Activated CD8-positive, alpha-beta T cell treated with anti-CD3 and anti-CD28 coated beads, Interleukin-2, amount 10 ng/mL, durations not matched to agents 7 days and 5 days (primary cell): ENCODE measurements at regions not wholly inside any gene's neighbourhood (a gene's known extent, or its start where the extent isn't known, plus 50 kb on each side); places are given as distances from the start of the nearest gene placed in this dataset.

Source experiments
- ATAC-seq: fragments of 150-1000 bp; cut with Tn5 transposase; one replicate; pipeline ENCODE4 v1.10.0; 2021; ENCODE audit warnings: moderate library complexity
- CTCF ChIA-PET: fragments of 350-600 bp; sonication (Branson Sonifier 250); formaldehyde crosslinking; loops from one replicate; lab custom pipeline; 2021; ENCODE audit warnings: antibody characterized with exemption; lab: Charles Lee
- POLR2A ChIA-PET: fragments of 350-600 bp; sonication (Branson Sonifier 250); formaldehyde crosslinking; loops from one replicate; lab custom pipeline; 2021; ENCODE audit warnings: antibody characterized with exemption; lab: Charles Lee
- DNase-seq: peaks from one replicate; pipeline ENCODE4 v3.0.0-alpha.2; 2020
- H3K27ac Mint-ChIP-seq: one replicate; pipeline ENCODE4 v1.8.0; 2021; ENCODE audit warnings: mild to moderate bottlenecking, mixed read lengths
- H3K27me3 Mint-ChIP-seq: one replicate; pipeline ENCODE4 v1.8.0; 2021; ENCODE audit warnings: low read depth, mixed read lengths
- H3K36me3 Mint-ChIP-seq: one replicate; pipeline ENCODE4 v1.8.0; 2021; ENCODE audit warnings: low read depth, mixed read lengths
- H3K4me1 Mint-ChIP-seq: one replicate; pipeline ENCODE4 v1.8.0; 2021; ENCODE audit warnings: low read depth, mixed read lengths
- H3K4me3 Mint-ChIP-seq: one replicate; pipeline ENCODE4 v1.8.0; 2021; ENCODE audit warnings: mild to moderate bottlenecking, mixed read lengths
- H3K9me3 Mint-ChIP-seq: one replicate; pipeline ENCODE4 v1.8.0; 2022; ENCODE audit warnings: mixed read lengths; ENCODE audit not compliant: insufficient read depth

DNA sequence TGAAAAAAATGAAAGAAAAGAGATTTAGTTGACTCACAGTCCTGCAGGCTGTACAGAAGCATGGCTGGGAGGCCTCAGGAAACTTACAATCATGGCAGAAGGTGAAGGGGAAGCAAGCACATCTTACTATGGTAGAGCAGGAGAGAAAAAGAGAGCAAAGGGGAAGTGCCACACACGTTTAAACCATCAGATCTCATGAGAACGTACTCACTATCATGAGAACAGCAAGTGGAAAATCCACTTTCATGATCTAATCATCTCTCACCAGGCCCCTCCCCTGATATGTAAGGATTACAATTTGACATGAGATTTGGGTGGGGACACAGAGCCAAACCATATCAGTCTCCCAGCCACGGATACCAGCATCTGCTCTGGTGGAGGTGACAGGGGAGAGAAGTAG is 50.8 kb upstream of the CPOX start:
- no peak for DNase-seq
- POLR2A ChIA-PET = no interaction called here
- Mint-ChIP-seq H3K9me3 (no peaks in the 10 kb centered on the region), H3K27ac (no peak overlapping the region), H3K4me3 (no peak overlapping the region), H3K4me1 (no peaks in the 10 kb centered on the region), H3K36me3 (no peaks in the 10 kb centered on the region), H3K27me3 (peaks cover 11% of the 10 kb centered on the region)
- CTCF ChIA-PET = no interaction called here
- ATAC-seq = no peak

- H3K4me1 Mint-ChIP-seq = no peaks in the 10 kb centered on the region
- ATAC-seq (no peak), DNase-seq (no peak)
- H3K27me3 Mint-ChIP-seq = peaks cover 8% of the 10 kb centered on the region
- CTCF ChIA-PET = interaction anchor here (1.1 to 1.6 kb wide), 2 partner anchors 12 to 43 kb away, joined by 4 to 5 read pairs; no protein-coding TSS in a partner anchor
- H3K4me3 Mint-ChIP-seq = no peak overlapping the region
- no peaks in the 10 kb centered on the region for H3K36me3 Mint-ChIP-seq
- H3K9me3 Mint-ChIP-seq = no peaks in the 10 kb centered on the region
- no peak overlapping the region for H3K27ac Mint-ChIP-seq
- POLR2A ChIA-PET = no interaction called here
These were observed 51.6 kb upstream of the CPOX start for GRCh38 chr3:98645039-98645438.

DNA sequence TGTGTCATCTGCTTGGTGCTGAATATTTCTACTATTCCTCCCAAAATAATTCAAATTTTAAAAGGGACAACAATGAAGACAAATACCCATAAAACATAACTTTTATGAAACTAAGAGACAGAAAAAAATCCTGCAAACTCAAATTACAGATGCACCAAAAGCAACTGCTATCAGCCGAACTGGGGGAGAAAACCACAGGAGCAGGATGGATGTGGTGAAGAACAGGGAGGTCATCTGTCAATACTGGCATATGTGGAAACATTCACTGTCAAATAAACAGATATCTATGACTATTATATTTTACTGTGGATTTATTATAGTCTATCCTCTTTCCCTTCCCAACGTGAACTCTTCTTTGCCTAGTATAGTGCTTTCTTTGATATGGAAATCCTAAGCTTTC is 53.3 kb upstream of the CPOX start:
- no peak overlapping the region for H3K4me3 Mint-ChIP-seq
- H3K27ac Mint-ChIP-seq = no peak overlapping the region
- no peaks in the 10 kb centered on the region for H3K4me1 Mint-ChIP-seq
- ChIA-PET CTCF (interaction anchor here (1.2 kb wide), 1 partner anchor 11 kb away, joined by 4 read pairs; no protein-coding TSS in a partner anchor), POLR2A (no interaction called here)
- no peaks in the 10 kb centered on the region for H3K36me3 Mint-ChIP-seq
- H3K9me3 Mint-ChIP-seq = no peaks in the 10 kb centered on the region
- H3K27me3 Mint-ChIP-seq = peaks cover under 1% of the 10 kb centered on the region
- ATAC-seq (no peak), DNase-seq (no peak)

- H3K36me3 Mint-ChIP-seq = no peaks in the 10 kb centered on the region
- ATAC-seq (no peak), DNase-seq (no peak)
- H3K9me3 Mint-ChIP-seq = no peaks in the 10 kb centered on the region
- no peaks in the 10 kb centered on the region for H3K4me1 Mint-ChIP-seq
- H3K4me3 Mint-ChIP-seq = no peak overlapping the region
- no peak overlapping the region for H3K27ac Mint-ChIP-seq
- CTCF ChIA-PET = interaction anchor here (1.2 kb wide), 1 partner anchor 10 kb away, joined by 4 read pairs; no protein-coding TSS in a partner anchor
- H3K27me3 Mint-ChIP-seq = no peaks in the 10 kb centered on the region
- POLR2A ChIA-PET = no interaction called here
These were observed 53.8 kb upstream of the CPOX start for GRCh38 chr3:98647197-98647596.

GRCh38 chr3:98650971-98651779 is 57.8 kb upstream of the CPOX start:
- H3K4me3 Mint-ChIP-seq = no peak overlapping the region
- no peaks in the 10 kb centered on the region for H3K27me3 Mint-ChIP-seq
- H3K9me3 Mint-ChIP-seq = no peaks in the 10 kb centered on the region
- no peaks in the 10 kb centered on the region for H3K4me1 Mint-ChIP-seq
- ATAC-seq (no peak), DNase-seq (no peak)
- POLR2A ChIA-PET = no interaction called here
- no peaks in the 10 kb centered on the region for H3K36me3 Mint-ChIP-seq
- CTCF ChIA-PET = interaction anchor here (1.0 kb wide), 1 partner anchor 49 kb away, joined by 4 read pairs; no protein-coding TSS in a partner anchor
- H3K27ac Mint-ChIP-seq = no peak overlapping the region

DNA sequence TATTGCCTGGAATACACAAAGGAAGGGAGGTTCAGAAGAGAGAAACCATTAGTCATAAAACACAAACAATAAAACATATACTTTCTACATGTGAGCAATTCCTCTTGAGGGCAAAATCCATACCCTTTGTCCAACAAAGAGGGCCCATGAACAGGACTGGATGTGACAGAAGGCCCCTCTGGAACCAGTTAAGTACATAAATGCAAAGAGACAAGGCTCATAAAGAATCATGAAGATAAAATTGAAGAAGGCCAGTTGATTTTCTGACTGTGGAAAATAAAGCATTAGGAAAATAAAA is 58.3 kb upstream of the CPOX start:
- Mint-ChIP-seq H3K27ac (no peak overlapping the region), H3K27me3 (no peaks in the 10 kb centered on the region), H3K9me3 (no peaks in the 10 kb centered on the region), H3K4me1 (no peaks in the 10 kb centered on the region), H3K4me3 (no peak overlapping the region), H3K36me3 (no peaks in the 10 kb centered on the region)
- POLR2A ChIA-PET = no interaction called here
- DNase-seq (no peak), ATAC-seq (no peak)
- CTCF ChIA-PET = interaction anchor here (1.0 kb wide), 1 partner anchor 49 kb away, joined by 4 read pairs; no protein-coding TSS in a partner anchor

DNA sequence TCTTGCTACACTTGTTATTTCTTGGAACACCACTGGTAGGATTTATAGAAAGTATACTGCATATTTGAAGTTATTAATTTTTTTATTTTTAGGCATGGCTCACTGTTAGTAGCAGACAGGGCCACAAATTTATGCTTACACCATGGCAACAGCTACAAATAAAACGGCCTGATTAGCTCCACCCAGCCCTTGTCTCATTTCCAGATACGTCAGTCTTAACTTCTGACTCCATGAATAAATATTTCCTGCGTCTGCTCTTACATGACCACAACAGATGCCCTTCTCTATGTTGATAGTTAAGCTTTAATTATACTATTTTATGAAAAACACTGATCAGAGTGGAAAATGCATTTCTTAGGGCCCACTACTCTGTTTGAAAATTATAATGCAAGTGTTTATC is 62.3 kb upstream of the CPOX start:
- Mint-ChIP-seq H3K27me3 (peaks cover 26% of the 10 kb centered on the region), H3K4me3 (no peak overlapping the region), H3K4me1 (peaks cover 3% of the 10 kb centered on the region), H3K9me3 (no peaks in the 10 kb centered on the region), H3K27ac (no peak overlapping the region), H3K36me3 (no peaks in the 10 kb centered on the region)
- CTCF ChIA-PET = no interaction called here
- ATAC-seq (no peak), DNase-seq (no peak)
- POLR2A ChIA-PET = no interaction called here

- ATAC-seq (peak; percentile 92), DNase-seq (peak; percentile 64)
- Mint-ChIP-seq H3K36me3 (no peaks in the 10 kb centered on the region), H3K27ac (no peak overlapping the region), H3K27me3 (peaks cover 26% of the 10 kb centered on the region), H3K4me3 (no peak overlapping the region), H3K9me3 (no peaks in the 10 kb centered on the region), H3K4me1 (peaks cover 3% of the 10 kb centered on the region)
- ChIA-PET POLR2A (no interaction called here), CTCF (interaction anchor here (0.7 to 1.9 kb wide), 15 partner anchors 9 to 617 kb away, joined by 3 to 15 read pairs (median 4); partner anchors contain the start of gene CPOX)
These were observed 64.0 kb upstream of the CPOX start for GRCh38 chr3:98657457-98657856.

GRCh38 chr3:98662699-98663098 is 69.3 kb upstream of the CPOX start:
- ChIA-PET CTCF (no interaction called here), POLR2A (no interaction called here)
- DNase-seq (no peak), ATAC-seq (no peak)
- Mint-ChIP-seq H3K4me1 (no peaks in the 10 kb centered on the region), H3K9me3 (no peaks in the 10 kb centered on the region), H3K27ac (no peak overlapping the region), H3K36me3 (no peaks in the 10 kb centered on the region), H3K27me3 (peaks cover 25% of the 10 kb centered on the region), H3K4me3 (no peak overlapping the region)

GRCh38 chr3:98670020-98670419 is 76.6 kb upstream of the CPOX start:
- H3K4me1 Mint-ChIP-seq = no peaks in the 10 kb centered on the region
- no peak overlapping the region for H3K27ac Mint-ChIP-seq
- no peaks in the 10 kb centered on the region for H3K9me3 Mint-ChIP-seq
- H3K4me3 Mint-ChIP-seq = no peak overlapping the region
- ATAC-seq = no peak
- no peaks in the 10 kb centered on the region for H3K36me3 Mint-ChIP-seq
- H3K27me3 Mint-ChIP-seq = peaks cover 5% of the 10 kb centered on the region
- CTCF ChIA-PET = no interaction called here
- DNase-seq = no peak
- POLR2A ChIA-PET = interaction anchor here (0.6 kb wide), 1 partner anchor 83 kb away, joined by 3 read pairs; no protein-coding TSS in a partner anchor

DNA sequence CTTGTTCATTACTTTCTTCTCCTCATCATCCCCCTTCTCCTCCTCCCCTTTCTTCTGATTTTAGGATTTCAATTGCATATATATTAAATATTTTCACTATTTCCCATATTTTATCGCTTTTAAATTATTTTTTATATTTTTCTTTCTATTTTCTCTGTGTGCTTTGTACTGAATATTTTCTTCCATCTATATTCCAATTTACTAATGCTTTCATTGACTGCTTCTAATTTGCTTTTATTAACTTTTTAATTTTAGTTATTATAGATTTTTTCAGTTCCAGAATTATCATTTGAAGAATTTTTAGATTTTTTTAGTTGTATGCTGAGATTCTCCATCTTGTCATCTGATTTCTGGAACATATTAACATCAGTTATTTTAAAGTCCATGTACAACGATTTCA is 83.2 kb upstream of the ST3GAL6 start:
- no peaks in the 10 kb centered on the region for H3K4me1 Mint-ChIP-seq
- no peaks in the 10 kb centered on the region for H3K36me3 Mint-ChIP-seq
- no peaks in the 10 kb centered on the region for H3K9me3 Mint-ChIP-seq
- ChIA-PET CTCF (no interaction called here), POLR2A (no interaction called here)
- DNase-seq (no peak), ATAC-seq (no peak)
- no peak overlapping the region for H3K4me3 Mint-ChIP-seq
- H3K27me3 Mint-ChIP-seq = peaks cover 4% of the 10 kb centered on the region
- no peak overlapping the region for H3K27ac Mint-ChIP-seq

DNA sequence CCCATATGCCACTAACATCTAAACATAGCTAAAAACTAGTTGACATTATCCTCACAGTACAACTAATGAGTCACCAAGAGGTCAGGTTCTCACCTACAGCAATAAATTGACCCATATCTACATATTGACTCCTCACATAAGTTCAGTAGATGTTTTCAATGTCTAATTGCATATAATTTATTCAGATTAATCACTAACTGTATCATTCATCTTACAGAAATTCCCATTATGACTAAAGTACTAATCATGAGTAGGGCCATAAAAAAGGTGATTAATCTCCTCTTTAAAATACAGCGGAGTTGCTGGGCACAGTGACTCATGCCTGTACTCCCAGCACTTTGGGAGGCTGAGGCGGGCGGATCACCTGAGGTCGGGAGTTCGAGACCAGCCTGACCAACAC is 82.4 kb upstream of the ST3GAL6 start:
- H3K27me3 Mint-ChIP-seq = peaks cover 2% of the 10 kb centered on the region
- no peaks in the 10 kb centered on the region for H3K9me3 Mint-ChIP-seq
- H3K4me3 Mint-ChIP-seq = no peak overlapping the region
- ATAC-seq = no peak
- H3K27ac Mint-ChIP-seq = no peak overlapping the region
- no peaks in the 10 kb centered on the region for H3K4me1 Mint-ChIP-seq
- CTCF ChIA-PET = interaction anchor here (0.8 kb wide), 1 partner anchor 79 kb away, joined by 4 read pairs; no protein-coding TSS in a partner anchor
- H3K36me3 Mint-ChIP-seq = no peaks in the 10 kb centered on the region
- DNase-seq = no peak
- POLR2A ChIA-PET = no interaction called here
